DND-41 (cell line): ENCODE measurements at regions not wholly inside any gene's neighbourhood (a gene's known extent, or its start where the extent isn't known, plus 50 kb on each side); places are given as distances from the start of the nearest gene placed in this dataset.

Source experiments
- ATAC-seq: fragments of 200-7000 bp; cut with Tn5 transposase; 3 replicates; pipeline ENCODE4 v1.9.1; 2021; ENCODE audit warnings: low read depth; ENCODE audit not compliant: insufficient read depth
- DNase-seq: peaks from one replicate; pipeline ENCODE4 v3.0.0-alpha.2; 2020
- H2AFZ ChIP-seq: 2 replicates; pipeline ENCODE4 v1.6.0; 2012; ENCODE audit warnings: low read depth, low read length
- H3K27ac ChIP-seq: 2 replicates; pipeline ENCODE4 v1.5.1; 2012; ENCODE audit warnings: low read length, inconsistent platforms
- H3K27me3 ChIP-seq: fragments of 200-600 bp; sonication (generic); 2 replicates; pipeline ENCODE4 v1.6.0; 2012; ENCODE audit warnings: low read length, mild to moderate bottlenecking, inconsistent platforms; ENCODE audit not compliant: insufficient read depth, poor library complexity
- H3K36me3 ChIP-seq: 2 replicates; pipeline ENCODE4 v1.5.1; 2012; ENCODE audit warnings: low read length, inconsistent platforms; ENCODE audit not compliant: insufficient read depth
- H3K4me1 ChIP-seq: 2 replicates; pipeline ENCODE4 v1.5.1; 2012; ENCODE audit warnings: mild to moderate bottlenecking, low read length; ENCODE audit not compliant: insufficient read depth
- H3K4me2 ChIP-seq: 2 replicates; pipeline ENCODE4 v1.6.0; 2012; ENCODE audit warnings: mild to moderate bottlenecking, moderate library complexity, low read length, inconsistent platforms; ENCODE audit not compliant: insufficient read depth
- H3K4me3 ChIP-seq, 2 experiments: fragments of 200-600 bp in 1 of 2; shearing (Covaris generic) in 1 of 2; 2 replicates each; pipeline ENCODE4 v1.5.1; 2012 to 2016; ENCODE audit warnings: inconsistent platforms in 2 of 2, low read length in 2 of 2, mild to moderate bottlenecking in 2 of 2, low read depth in 1 of 2, moderate library complexity in 1 of 2
- H3K79me2 ChIP-seq: 2 replicates; pipeline ENCODE4 v1.6.0; 2012; ENCODE audit warnings: low read length, inconsistent platforms; ENCODE audit not compliant: insufficient read depth
- H3K9ac ChIP-seq: 2 replicates; pipeline ENCODE4 v1.6.0; 2012; ENCODE audit warnings: low read depth, mild to moderate bottlenecking, inconsistent platforms, low read length, moderate library complexity
- H3K9me3 ChIP-seq: 2 replicates; pipeline ENCODE4 v1.5.1; 2012; ENCODE audit warnings: low read length, moderate library complexity, mild to moderate bottlenecking, inconsistent platforms; ENCODE audit not compliant: insufficient read depth, severe bottlenecking
- H4K20me1 ChIP-seq: 2 replicates; pipeline ENCODE4 v1.6.0; 2012; ENCODE audit warnings: low read length; ENCODE audit not compliant: insufficient read depth
- CTCF ChIP-seq: IDR thresholded peaks from 2 replicates; pipeline ENCODE4 v1.5.1; 2012; ENCODE audit warnings: borderline replicate concordance, low read length, moderate library complexity, mild to moderate bottlenecking; ENCODE audit not compliant: poor library complexity, severe bottlenecking; ENCODE audit errors: extremely low read depth
- EZH2 ChIP-seq: IDR thresholded peaks from 3 replicates; pipeline ENCODE4 v1.6.1; 2012; ENCODE audit warnings: borderline replicate concordance, low read depth, mild to moderate bottlenecking, moderate library complexity, low read length, inconsistent platforms; ENCODE audit not compliant: severe bottlenecking

- DNase-seq: no peak
- Histone ChIP-seq H3K27ac (no peak overlapping the region), H3K36me3 (no peaks in the 10 kb centered on the region), H3K4me3 (no peak overlapping the region), H3K4me2 (no peak overlapping the region), H4K20me1 (no peaks in the 10 kb centered on the region), H3K27me3 (no peaks in the 10 kb centered on the region), H3K9me3 (no peaks in the 10 kb centered on the region), H3K79me2 (no peaks in the 10 kb centered on the region), H3K4me1 (no peaks in the 10 kb centered on the region), H3K9ac (no peak overlapping the region), H2AFZ (no peak overlapping the region)
- TF ChIP-seq EZH2 (no peak), CTCF (no peak)
- ATAC-seq: no peak
These were observed 255.1 kb downstream of the NR2F1-AS1 start for GRCh38 chr5:93325946-93326345.

- H3K4me3 ChIP-seq: no peak overlapping the region
- TF ChIP-seq CTCF: no peak
- no peak for TF ChIP-seq EZH2
- H4K20me1 ChIP-seq: no peaks in the 10 kb centered on the region
- no peaks in the 10 kb centered on the region for H3K79me2 ChIP-seq
- H3K4me2 ChIP-seq: no peak overlapping the region
- H2AFZ ChIP-seq: no peak overlapping the region
- H3K9ac ChIP-seq: no peak overlapping the region
- H3K27ac ChIP-seq: no peak overlapping the region
- no peaks in the 10 kb centered on the region for H3K36me3 ChIP-seq
- H3K27me3 ChIP-seq: no peaks in the 10 kb centered on the region
- ATAC-seq (no peak), DNase-seq (no peak)
- no peaks in the 10 kb centered on the region for H3K4me1 ChIP-seq
- no peaks in the 10 kb centered on the region for H3K9me3 ChIP-seq
These were observed 257.8 kb downstream of the NR2F1-AS1 start for GRCh38 chr5:93322974-93323860.

DNA sequence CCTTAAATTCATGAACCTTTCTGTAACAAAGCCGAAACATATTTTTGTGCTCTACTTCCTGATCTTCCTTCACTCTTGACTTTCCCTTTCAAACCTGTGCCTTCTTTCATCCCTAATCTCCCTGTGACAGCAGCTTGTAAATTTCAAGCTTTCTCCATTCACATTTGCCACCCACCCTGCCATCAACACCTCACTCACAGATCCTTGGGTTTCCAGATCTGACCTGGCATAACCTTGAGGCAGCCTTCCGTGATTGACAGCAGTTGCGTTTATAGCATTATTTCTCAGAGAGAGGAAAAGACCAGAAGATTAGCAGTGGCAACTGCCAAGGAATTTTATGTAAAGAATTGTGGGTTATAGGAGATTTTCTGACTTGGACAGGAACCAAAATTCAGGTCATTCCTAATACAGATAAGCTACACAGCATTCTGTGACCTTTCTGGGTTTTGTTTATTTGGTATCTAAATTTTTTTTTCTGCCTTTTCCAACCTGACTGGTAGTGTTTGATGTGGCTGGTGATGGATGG lies 260.0 kb downstream of the NR2F1-AS1 start:
- no peak overlapping the region for H3K27ac ChIP-seq
- no peaks in the 10 kb centered on the region for H3K27me3 ChIP-seq
- no peaks in the 10 kb centered on the region for H3K4me1 ChIP-seq
- H2AFZ ChIP-seq: no peak overlapping the region
- H3K9ac ChIP-seq: no peak overlapping the region
- no peak for ATAC-seq
- no peak overlapping the region for H3K4me2 ChIP-seq
- no peak overlapping the region for H3K4me3 ChIP-seq
- TF ChIP-seq CTCF: no peak
- no peak for TF ChIP-seq EZH2
- H3K36me3 ChIP-seq: no peaks in the 10 kb centered on the region
- H3K9me3 ChIP-seq: no peaks in the 10 kb centered on the region
- DNase-seq: no peak
- no peaks in the 10 kb centered on the region for H3K79me2 ChIP-seq
- no peaks in the 10 kb centered on the region for H4K20me1 ChIP-seq
